ENCODE measurements at regions not wholly inside any gene's neighbourhood (a gene's known extent, or its start where the extent isn't known, plus 50 kb on each side); places are given as distances from the start of the nearest gene placed in this dataset.
"Not testable (repeated sequence)": the region's sequence is repeated elsewhere in the genome, so short reads cannot be mapped to it uniquely, and the experiment has no call there.

GRCh38 chr4:108426493-108426892 is 193.9 kb upstream of the RPL34 start:
- Histone ChIP-seq H3K4me1 (ENCODE audit: control insufficient read depth in 2 of 2, insufficient read depth in 2 of 2, low read length in 2 of 2) (no peaks in the 10 kb centered on the region), H3K27ac (ENCODE audit: low read depth, low read length) (no peak overlapping the region), H3K27me3 (ENCODE audit: control insufficient read depth in 2 of 2, insufficient read depth in 2 of 2, low read length in 2 of 2) (no peaks in the 10 kb centered on the region), H3K36me3 (ENCODE audit: control insufficient read depth in 2 of 3, insufficient read depth in 3 of 3, low read length in 3 of 3) (no peaks in the 10 kb centered on the region), H3K9me3 (ENCODE audit: control insufficient read depth in 2 of 3, low read length in 3 of 3) (no peaks in the 10 kb centered on the region), H3K4me3 (ENCODE audit: low read length) (no peak overlapping the region)
- ChIA-PET CTCF (no interaction called here), POLR2A (interaction anchor here (0.6 to 1.1 kb wide), 2 partner anchors 14 to 55 kb away, joined by 3 read pairs; no protein-coding TSS in a partner anchor)
- Mint-ChIP-seq H3K27me3 (peaks cover 0 to 17% (median 0%) of the 10 kb centered on the region in 5 donors), H3K9me3 (peaks cover 0 to 23% (median 7%) of the 10 kb centered on the region in 11 donors), H3K4me1 (peaks cover 13 to 46% (median 42%) of the 10 kb centered on the region in 7 donors), H3K36me3 (peaks cover 0 to 20% (median 0%) of the 10 kb centered on the region in 5 donors), H3K27ac (peak overlapping the region in 4 of 9 donors; percentile 12 to 73 (median 44)), H3K4me3 (peak overlapping the region in 1 of 10 donors; percentile 18)
- DNase-seq, result no peak
- no peak for ATAC-seq
- intact Hi-C loops (cut with micrococcal nuclease), result no loop called here

- no peaks in the 10 kb centered on the region for H3K9me3 ChIP-seq (ENCODE audit: control insufficient read depth in 2 of 3, low read length in 3 of 3)
- H3K9me3 Mint-ChIP-seq, result peaks cover 0 to 23% (median 7%) of the 10 kb centered on the region in 11 donors
- peak overlapping the region in 2 of 10 donors; percentile 18 for H3K4me3 Mint-ChIP-seq
- H3K4me3 ChIP-seq (ENCODE audit: low read length), result no peak overlapping the region
- H3K4me1 ChIP-seq (ENCODE audit: control insufficient read depth in 2 of 2, insufficient read depth in 2 of 2, low read length in 2 of 2), result no peaks in the 10 kb centered on the region
- DNase-seq (no peak), ATAC-seq (no peak)
- ChIA-PET POLR2A (interaction anchor here (0.6 to 1.1 kb wide), 2 partner anchors 14 to 55 kb away, joined by 3 read pairs; no protein-coding TSS in a partner anchor), CTCF (no interaction called here)
- H3K27me3 Mint-ChIP-seq, result peaks cover 0 to 19% (median 0%) of the 10 kb centered on the region in 5 donors
- intact Hi-C loops (cut with micrococcal nuclease), result no loop called here
- peak overlapping the region in 4 of 9 donors; percentile 12 to 73 (median 44) for H3K27ac Mint-ChIP-seq
- H3K36me3 Mint-ChIP-seq, result peaks cover 0 to 19% (median 0%) of the 10 kb centered on the region in 5 donors
- no peaks in the 10 kb centered on the region for H3K27me3 ChIP-seq (ENCODE audit: control insufficient read depth in 2 of 2, insufficient read depth in 2 of 2, low read length in 2 of 2)
- H3K27ac ChIP-seq (ENCODE audit: low read depth, low read length), result no peak overlapping the region
- peaks cover 13 to 42% (median 38%) of the 10 kb centered on the region in 7 donors for H3K4me1 Mint-ChIP-seq
- H3K36me3 ChIP-seq (ENCODE audit: control insufficient read depth in 2 of 3, insufficient read depth in 3 of 3, low read length in 3 of 3), result no peaks in the 10 kb centered on the region
Measured at GRCh38 chr4:108425988-108426387, 194.4 kb upstream of the RPL34 start.

DNA sequence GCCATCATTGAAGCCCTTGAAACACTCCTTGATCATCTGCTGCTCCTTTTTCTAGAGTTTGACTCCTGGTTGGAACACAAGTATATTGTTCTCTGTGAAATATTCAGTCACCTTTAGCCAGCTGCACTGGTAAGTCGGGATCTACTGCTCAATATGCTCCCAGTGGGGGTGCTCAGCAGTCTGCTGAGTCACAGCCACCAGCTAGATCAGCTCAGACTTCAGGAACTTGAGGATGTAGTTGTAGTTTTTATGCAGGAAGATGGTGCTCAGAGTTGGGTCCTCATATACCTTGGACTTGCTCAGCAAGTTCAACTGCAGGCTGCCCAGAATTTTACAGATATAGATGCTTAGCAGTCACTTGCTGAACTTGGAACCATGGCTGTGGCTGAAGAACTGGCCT is 202.5 kb upstream of the RPL34 start:
- Mint-ChIP-seq H3K9me3 (peaks cover 0 to 13% (median 6%) of the 10 kb centered on the region in 11 donors), H3K27me3 (peaks cover 0 to 30% (median 0%) of the 10 kb centered on the region in 5 donors), H3K36me3 (peaks cover 0 to 4% (median 0%) of the 10 kb centered on the region in 5 donors), H3K4me3 (no peak overlapping the region), H3K4me1 (peaks cover 8 to 22% (median 15%) of the 10 kb centered on the region in 7 donors), H3K27ac (peak overlapping the region in 1 of 9 donors; percentile 14)
- no peak for ATAC-seq
- CTCF ChIA-PET, result no interaction called here
- Histone ChIP-seq H3K27me3 (ENCODE audit: control insufficient read depth in 2 of 2, insufficient read depth in 2 of 2, low read length in 2 of 2) (no peaks in the 10 kb centered on the region), H3K4me1 (ENCODE audit: control insufficient read depth in 2 of 2, insufficient read depth in 2 of 2, low read length in 2 of 2) (no peaks in the 10 kb centered on the region), H3K4me3 (ENCODE audit: low read length) (no peak overlapping the region), H3K9me3 (ENCODE audit: control insufficient read depth in 2 of 3, low read length in 3 of 3) (no peaks in the 10 kb centered on the region), H3K27ac (ENCODE audit: low read depth, low read length) (no peak overlapping the region), H3K36me3 (ENCODE audit: control insufficient read depth in 2 of 3, insufficient read depth in 3 of 3, low read length in 3 of 3) (no peaks in the 10 kb centered on the region)
- no peak for DNase-seq
- POLR2A ChIA-PET, result interaction anchor here (0.5 to 1.4 kb wide), 2 partner anchors 10 to 47 kb away, joined by 3 to 4 read pairs; no protein-coding TSS in a partner anchor
- intact Hi-C loops (cut with micrococcal nuclease), result no loop called here

- H3K9me3 ChIP-seq (ENCODE audit: control insufficient read depth in 2 of 3, low read length in 3 of 3), result no peaks in the 10 kb centered on the region
- ATAC-seq (no peak), DNase-seq (no peak)
- H3K4me3 Mint-ChIP-seq, result no peak overlapping the region
- H3K36me3 Mint-ChIP-seq, result peaks cover 0 to 6% (median 0%) of the 10 kb centered on the region in 5 donors
- H3K27ac ChIP-seq (ENCODE audit: low read depth, low read length), result no peak overlapping the region
- peaks cover 0 to 29% (median 0%) of the 10 kb centered on the region in 5 donors for H3K27me3 Mint-ChIP-seq
- H3K27me3 ChIP-seq (ENCODE audit: control insufficient read depth in 2 of 2, insufficient read depth in 2 of 2, low read length in 2 of 2), result no peaks in the 10 kb centered on the region
- no peaks in the 10 kb centered on the region for H3K36me3 ChIP-seq (ENCODE audit: control insufficient read depth in 2 of 3, insufficient read depth in 3 of 3, low read length in 3 of 3)
- H3K27ac Mint-ChIP-seq, result peak overlapping the region in 1 of 9 donors; percentile 31
- ChIA-PET CTCF (no interaction called here), POLR2A (interaction anchor here (0.6 to 1.4 kb wide), 2 partner anchors 12 to 49 kb away, joined by 3 to 4 read pairs; no protein-coding TSS in a partner anchor)
- no peak overlapping the region for H3K4me3 ChIP-seq (ENCODE audit: low read length)
- H3K4me1 ChIP-seq (ENCODE audit: control insufficient read depth in 2 of 2, insufficient read depth in 2 of 2, low read length in 2 of 2), result no peaks in the 10 kb centered on the region
- peaks cover 8 to 22% (median 15%) of the 10 kb centered on the region in 7 donors for H3K4me1 Mint-ChIP-seq
- intact Hi-C loops (cut with micrococcal nuclease), result no loop called here
- H3K9me3 Mint-ChIP-seq, result peaks cover 0 to 11% (median 0%) of the 10 kb centered on the region in 11 donors
Measured at GRCh38 chr4:108416831-108417230, 203.5 kb upstream of the RPL34 start.

DNA sequence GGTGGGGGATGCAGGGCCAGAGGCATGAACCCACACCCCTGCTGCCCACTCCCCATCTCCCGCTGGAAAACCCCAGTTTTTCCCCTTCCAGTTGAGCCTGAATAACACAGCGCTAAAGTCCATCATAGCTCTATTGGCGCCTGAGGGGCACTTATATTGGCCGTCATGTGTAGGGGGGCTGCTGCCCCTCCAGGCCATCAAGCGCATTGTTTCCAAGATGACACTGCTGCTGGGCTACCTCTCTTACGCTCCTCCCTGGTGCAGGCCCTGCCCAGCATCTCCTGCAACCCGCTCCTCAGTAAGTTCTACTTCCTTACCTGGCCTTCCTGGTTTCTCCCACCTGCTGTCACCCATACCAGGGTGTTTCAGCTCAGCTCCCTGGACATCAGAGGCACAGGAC is 205.0 kb upstream of the RPL34 start:
- Histone ChIP-seq H3K27ac (ENCODE audit: low read depth, low read length) (no peak overlapping the region), H3K4me1 (ENCODE audit: control insufficient read depth in 2 of 2, insufficient read depth in 2 of 2, low read length in 2 of 2) (no peaks in the 10 kb centered on the region), H3K9me3 (ENCODE audit: control insufficient read depth in 2 of 3, low read length in 3 of 3) (no peaks in the 10 kb centered on the region), H3K4me3 (ENCODE audit: low read length) (no peak overlapping the region), H3K27me3 (ENCODE audit: control insufficient read depth in 2 of 2, insufficient read depth in 2 of 2, low read length in 2 of 2) (no peaks in the 10 kb centered on the region), H3K36me3 (ENCODE audit: control insufficient read depth in 2 of 3, insufficient read depth in 3 of 3, low read length in 3 of 3) (no peaks in the 10 kb centered on the region)
- DNase-seq (no peak), ATAC-seq (no peak)
- Mint-ChIP-seq H3K27me3 (peaks cover 0 to 29% (median 0%) of the 10 kb centered on the region in 5 donors), H3K4me1 (peaks cover 8 to 24% (median 19%) of the 10 kb centered on the region in 7 donors), H3K4me3 (no peak overlapping the region), H3K27ac (peak overlapping the region in 1 of 9 donors; percentile 33), H3K36me3 (peaks cover 0 to 4% (median 0%) of the 10 kb centered on the region in 5 donors), H3K9me3 (peaks cover 0 to 11% (median 0%) of the 10 kb centered on the region in 11 donors)
- intact Hi-C loops (cut with micrococcal nuclease), result no loop called here
- ChIA-PET POLR2A (no interaction called here), CTCF (no interaction called here)

- H3K36me3 ChIP-seq (ENCODE audit: control insufficient read depth in 2 of 3, insufficient read depth in 3 of 3, low read length in 3 of 3), result no peaks in the 10 kb centered on the region
- ATAC-seq, result no peak
- intact Hi-C loops (cut with micrococcal nuclease), result no loop called here
- H3K27me3 Mint-ChIP-seq, result peaks cover 0 to 27% (median 0%) of the 10 kb centered on the region in 5 donors
- no peak overlapping the region for H3K27ac Mint-ChIP-seq
- H3K27ac ChIP-seq (ENCODE audit: low read depth, low read length), result no peak overlapping the region
- ChIA-PET POLR2A (interaction anchor here (1.3 kb wide), 1 partner anchor 14 kb away, joined by 3 read pairs; no protein-coding TSS in a partner anchor), CTCF (interaction anchor here (0.6 kb wide), 1 partner anchor 74 kb away, joined by 3 read pairs; no protein-coding TSS in a partner anchor)
- peaks cover 0 to 14% (median 7%) of the 10 kb centered on the region in 7 donors for H3K4me1 Mint-ChIP-seq
- H3K27me3 ChIP-seq (ENCODE audit: control insufficient read depth in 2 of 2, insufficient read depth in 2 of 2, low read length in 2 of 2), result no peaks in the 10 kb centered on the region
- no peak for DNase-seq
- no peaks in the 10 kb centered on the region for H3K9me3 ChIP-seq (ENCODE audit: control insufficient read depth in 2 of 3, low read length in 3 of 3)
- no peak overlapping the region for H3K4me3 ChIP-seq (ENCODE audit: low read length)
- peaks cover 0 to 3% (median 0%) of the 10 kb centered on the region in 11 donors for H3K9me3 Mint-ChIP-seq
- H3K4me3 Mint-ChIP-seq, result no peak overlapping the region
- H3K4me1 ChIP-seq (ENCODE audit: control insufficient read depth in 2 of 2, insufficient read depth in 2 of 2, low read length in 2 of 2), result no peaks in the 10 kb centered on the region
- H3K36me3 Mint-ChIP-seq, result peaks cover 0 to 4% (median 0%) of the 10 kb centered on the region in 5 donors
Measured at GRCh38 chr4:108411836-108412235, 208.5 kb upstream of the RPL34 start.

DNA sequence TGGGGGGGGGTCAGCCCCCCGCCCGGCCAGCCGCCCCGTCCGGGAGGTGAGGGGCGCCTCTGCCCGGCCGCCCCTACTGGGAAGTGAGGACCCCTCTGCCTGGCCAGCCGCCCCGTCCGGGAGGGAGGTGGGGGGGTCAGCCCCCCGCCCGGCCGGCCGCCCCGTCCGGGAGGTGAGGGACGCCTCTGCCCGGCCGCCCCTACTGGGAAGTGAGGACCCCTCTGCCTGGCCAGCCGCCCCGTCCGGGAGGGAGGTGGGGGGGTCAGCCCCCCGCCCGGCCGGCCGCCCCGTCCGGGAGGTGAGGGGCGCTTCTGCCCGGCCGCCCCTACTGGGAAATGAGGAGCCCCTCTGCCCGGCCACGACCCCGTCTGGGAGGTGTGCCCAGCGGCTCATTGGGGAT is 210.7 kb upstream of the RPL34 start:
- H3K4me1 Mint-ChIP-seq, result peaks cover 0 to 14% (median 7%) of the 10 kb centered on the region in 7 donors
- POLR2A ChIA-PET; intact Hi-C loops (cut with micrococcal nuclease); CTCF ChIA-PET; DNase-seq; H3K27ac ChIP-seq (ENCODE audit: low read depth, low read length); H3K4me3 ChIP-seq (ENCODE audit: low read length); H3K36me3 ChIP-seq (ENCODE audit: control insufficient read depth in 2 of 3, insufficient read depth in 3 of 3, low read length in 3 of 3); H3K4me3 Mint-ChIP-seq; H3K4me1 ChIP-seq (ENCODE audit: control insufficient read depth in 2 of 2, insufficient read depth in 2 of 2, low read length in 2 of 2); H3K9me3 ChIP-seq (ENCODE audit: control insufficient read depth in 2 of 3, low read length in 3 of 3); ATAC-seq; H3K27ac Mint-ChIP-seq; H3K36me3 Mint-ChIP-seq; H3K27me3 ChIP-seq (ENCODE audit: control insufficient read depth in 2 of 2, insufficient read depth in 2 of 2, low read length in 2 of 2): not testable (repeated sequence)
- H3K27me3 Mint-ChIP-seq, result peaks cover 0 to 27% (median 0%) of the 10 kb centered on the region in 5 donors
- H3K9me3 Mint-ChIP-seq, result peaks cover 0 to 20% (median 7%) of the 10 kb centered on the region in 11 donors
